NCI-H345 treated with DMSO at 0.1 percent for 48 hours (cell line): ENCODE measurements at regions not wholly inside any gene's neighbourhood (a gene's known extent, or its start where the extent isn't known, plus 50 kb on each side); places are given as distances from the start of the nearest gene placed in this dataset.

Experiments
- DNase-seq: peaks from one replicate; lab custom pipeline; 2025; ENCODE audit not compliant: unreplicated experiment; lab: John Stamatoyannopoulos, UW

DNA sequence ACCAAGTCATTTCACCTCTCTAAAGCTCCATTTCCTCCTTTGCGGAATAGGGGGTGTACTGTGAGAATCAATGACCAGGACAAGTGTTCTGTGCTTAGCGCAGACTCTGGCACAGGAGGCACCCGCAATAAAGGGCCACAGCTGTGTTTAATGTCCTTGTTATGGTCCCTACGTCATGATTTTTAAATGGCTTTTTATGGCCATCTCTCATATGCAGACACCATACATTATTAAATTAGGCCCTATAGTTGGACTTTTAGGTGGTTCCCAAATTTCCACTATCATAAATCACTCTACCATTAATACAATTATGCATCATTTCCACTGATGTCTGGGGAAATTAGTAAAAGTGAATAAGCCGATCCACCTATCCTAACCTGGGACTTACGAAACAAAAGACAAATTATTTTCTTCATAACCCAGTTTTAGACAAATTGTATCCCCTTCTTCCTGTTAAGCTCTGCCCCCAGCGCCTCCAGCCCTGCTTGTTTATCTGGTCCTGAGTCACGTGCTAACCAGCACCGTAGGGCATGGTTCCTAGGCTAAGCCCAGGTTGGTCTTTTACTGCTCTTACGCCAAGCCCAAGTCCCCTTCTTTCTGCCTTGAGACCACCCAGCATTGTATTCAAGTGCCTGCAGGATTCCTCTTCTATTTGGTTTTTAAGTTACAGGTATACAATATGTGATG is 278.3 kb downstream of the SHQ1 start:
- no peak for DNase-seq

DNA sequence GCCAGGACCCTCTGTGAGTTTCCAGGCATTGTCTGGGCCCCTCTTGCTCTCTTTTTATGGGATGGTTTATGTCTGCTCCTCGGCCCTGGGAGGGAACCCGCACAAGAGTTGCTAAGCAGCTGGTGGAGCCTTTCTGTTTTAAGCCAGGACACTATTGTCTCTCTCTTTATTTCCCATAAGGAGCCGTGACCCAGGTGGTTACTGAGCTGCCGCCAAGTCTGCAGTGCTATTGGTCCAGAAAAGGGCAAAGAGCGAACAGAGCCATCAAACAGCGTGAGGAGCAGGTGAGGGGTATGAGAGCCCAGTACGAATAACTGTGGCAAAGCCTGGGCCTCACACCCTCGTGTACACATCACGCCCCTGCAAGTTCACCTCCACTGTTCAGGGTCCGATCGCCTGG is 280.2 kb downstream of the SHQ1 start:
- DNase-seq: no peak

DNA sequence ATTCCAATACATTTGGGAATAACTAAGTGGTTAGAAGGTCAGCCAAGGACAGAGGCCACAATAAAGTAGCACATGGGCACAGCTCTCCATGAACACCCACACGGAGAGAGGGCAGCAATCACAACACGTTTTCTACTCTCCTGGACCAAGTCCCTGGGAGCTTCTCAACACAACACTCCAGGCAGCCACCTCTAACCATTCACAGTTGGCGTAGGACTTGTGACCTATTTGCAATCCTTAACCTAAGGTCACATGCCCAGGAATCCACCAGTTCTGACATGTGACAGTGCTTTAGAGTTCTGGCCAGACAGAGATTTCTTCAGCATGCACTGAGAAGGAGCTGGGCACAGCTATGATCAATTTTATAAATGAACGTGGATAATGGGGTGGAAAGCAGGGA is 280.8 kb downstream of the SHQ1 start:
- DNase-seq: no peak

DNA sequence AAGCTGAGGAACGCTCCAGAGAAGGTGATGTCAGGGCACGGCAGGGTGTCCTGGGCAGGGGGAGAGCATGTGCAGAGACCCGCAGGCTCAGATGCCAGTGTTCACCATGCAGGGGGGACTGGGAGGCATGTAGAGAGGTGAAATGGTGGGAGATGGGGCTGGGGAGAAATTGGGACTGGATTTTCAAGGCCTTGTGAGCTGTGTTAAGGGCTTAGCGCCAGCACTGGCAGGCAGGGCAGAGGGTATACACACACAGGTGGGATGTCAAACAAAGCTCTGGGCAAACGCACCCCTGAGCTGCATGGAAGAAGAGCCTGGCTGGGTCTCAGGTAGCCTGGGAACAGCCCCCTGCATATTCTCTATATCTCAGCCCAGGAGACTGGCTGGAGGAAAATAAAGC is 282.7 kb downstream of the SHQ1 start:
- no peak for DNase-seq

DNA sequence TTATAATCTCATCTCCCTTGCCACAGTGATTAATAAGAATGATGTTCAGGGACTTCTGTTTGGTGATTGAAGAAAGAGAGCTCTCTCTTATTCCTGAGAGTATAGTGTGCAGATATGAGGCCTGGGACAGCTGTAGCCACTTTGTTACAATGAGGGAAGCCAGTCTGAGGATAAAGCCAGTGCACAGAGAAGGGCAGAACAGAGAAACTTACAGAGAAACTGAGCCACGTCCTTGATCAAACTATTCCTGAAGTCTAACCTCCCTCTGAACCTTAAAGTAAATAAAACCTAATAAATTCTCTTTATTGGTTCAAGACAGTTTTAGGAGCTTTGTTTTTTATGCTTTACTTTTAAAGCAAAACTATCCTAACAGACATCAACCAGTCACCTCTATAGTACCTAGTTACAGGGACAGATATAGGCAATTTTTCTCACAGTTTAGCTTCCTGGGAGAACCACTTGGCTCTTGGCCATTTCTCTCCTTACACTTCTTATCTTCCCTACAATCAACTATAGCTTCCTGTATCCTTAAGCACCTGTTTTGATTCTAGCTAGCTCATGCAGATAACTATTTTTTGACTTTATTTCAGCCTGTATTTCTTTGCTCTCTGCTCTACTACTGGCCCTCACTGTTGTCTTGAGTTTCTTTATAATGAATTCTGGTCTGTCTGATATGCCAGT is 284.4 kb downstream of the SHQ1 start:
- DNase-seq: no peak

DNA sequence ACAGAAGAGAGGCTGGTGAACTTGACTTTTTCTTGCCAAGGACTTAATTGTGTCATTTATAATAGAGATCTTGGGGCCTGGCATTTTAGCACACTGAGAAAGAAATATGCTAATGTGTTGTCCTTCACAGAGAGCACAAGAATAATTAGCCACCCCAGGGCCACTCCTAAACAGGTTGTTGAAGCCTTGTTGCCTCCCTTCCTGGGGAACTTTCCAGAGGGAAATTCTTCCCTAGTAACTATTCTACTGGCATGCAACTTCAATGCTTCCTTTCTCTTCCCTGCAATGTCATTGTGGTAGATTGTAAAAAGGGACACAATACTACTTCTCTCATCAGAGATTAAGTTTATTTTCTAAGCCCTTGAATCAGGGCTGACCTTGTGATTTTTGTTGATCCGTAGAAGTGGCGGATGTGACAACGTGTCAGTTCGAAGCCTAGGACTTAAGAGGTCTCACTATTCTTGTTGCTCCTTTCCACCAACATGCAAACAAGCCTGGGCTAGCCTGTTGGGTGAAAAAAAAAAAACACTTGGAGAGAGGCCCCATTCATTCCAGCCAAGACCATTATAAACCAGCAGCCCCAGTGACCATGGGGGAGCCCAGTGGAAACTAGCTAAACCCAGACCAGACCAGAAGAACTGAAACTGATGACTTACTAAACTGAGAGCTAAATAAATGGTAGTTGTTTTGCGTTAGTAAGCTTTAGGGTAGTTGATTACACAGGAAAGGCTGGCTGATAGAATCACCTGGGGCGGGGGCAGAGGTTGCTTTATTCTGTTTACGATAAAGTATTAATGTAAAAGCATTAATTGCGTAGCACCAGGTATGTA is 287.2 kb downstream of the SHQ1 start:
- DNase-seq: no peak

DNA sequence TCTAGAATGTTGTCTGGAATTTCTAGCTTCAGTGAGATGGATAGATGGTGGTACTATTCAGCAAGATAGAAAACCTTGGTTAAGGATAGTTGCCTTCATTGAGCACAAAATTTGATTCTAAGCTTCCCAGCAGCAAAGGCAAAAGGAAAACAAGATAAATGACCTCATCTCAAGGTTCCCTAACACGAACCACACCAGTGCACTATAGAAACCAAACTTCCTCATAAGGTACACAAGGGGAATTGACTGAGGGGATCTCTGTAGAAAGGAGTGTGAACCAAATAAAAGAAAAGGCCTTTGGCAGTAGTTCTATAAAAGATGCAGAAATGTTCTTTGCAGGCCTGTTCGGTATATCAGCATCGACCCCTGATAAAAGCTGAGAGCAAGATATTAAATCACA is 288.9 kb downstream of the SHQ1 start:
- DNase-seq: no peak

DNA sequence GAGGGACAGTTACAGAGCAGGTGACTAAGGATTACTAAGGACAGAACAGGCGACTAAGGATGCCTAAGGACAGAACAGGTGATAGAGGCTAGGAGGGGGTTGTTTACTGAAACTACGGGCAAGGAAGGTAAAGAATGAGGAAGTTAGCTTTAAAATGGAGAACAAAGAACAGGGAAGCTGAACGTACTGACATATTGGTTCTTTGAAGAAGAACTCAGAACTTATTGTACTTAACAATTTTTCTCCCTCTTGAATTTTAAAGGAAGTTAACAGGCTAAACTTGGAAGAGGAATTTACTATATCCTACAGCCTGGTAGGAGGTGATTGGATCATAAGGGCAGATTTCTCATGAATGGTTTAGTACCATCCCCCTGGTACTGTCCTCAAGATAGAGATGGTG is 290.2 kb downstream of the SHQ1 start:
- DNase-seq: no peak

DNA sequence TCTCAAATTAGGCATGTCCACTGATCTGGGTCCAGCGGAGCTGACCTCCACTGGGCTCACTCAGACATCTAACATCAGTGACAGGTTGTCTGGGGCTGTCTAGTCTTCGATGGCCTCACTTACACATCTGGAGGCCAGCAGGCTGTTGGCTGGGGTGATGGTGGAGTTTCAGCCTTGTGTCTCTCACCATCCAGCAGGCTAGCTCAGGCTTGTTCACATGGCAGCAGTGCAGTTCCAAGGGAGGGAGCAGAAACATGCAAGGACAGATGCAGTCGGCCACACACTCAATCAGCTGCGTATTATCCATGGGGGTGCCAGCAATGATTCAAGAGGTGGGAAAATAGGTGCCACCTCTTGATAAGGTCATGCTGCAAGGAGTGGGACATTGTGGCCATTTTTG is 292.5 kb downstream of the SHQ1 start:
- DNase-seq: no peak

DNA sequence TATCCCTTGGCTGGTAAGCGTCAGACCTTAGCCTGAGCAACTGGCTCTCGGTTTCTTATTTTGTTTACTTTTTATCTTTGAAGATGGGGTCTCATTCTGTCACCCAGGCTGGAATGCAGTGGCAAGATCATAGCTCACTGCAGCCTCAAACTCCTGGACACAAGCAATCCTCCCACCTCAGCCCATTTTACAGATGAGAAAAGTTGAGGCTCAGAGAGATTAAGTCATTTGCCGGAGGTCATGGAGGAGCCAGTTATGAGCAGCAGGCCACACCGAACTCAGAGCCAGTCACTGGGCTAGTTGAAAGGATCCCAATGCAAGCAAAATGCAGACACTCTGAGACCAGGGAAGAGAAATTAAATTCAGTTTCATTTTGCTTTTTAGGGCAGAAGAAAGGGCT is 293.6 kb downstream of the SHQ1 start:
- DNase-seq: no peak

DNA sequence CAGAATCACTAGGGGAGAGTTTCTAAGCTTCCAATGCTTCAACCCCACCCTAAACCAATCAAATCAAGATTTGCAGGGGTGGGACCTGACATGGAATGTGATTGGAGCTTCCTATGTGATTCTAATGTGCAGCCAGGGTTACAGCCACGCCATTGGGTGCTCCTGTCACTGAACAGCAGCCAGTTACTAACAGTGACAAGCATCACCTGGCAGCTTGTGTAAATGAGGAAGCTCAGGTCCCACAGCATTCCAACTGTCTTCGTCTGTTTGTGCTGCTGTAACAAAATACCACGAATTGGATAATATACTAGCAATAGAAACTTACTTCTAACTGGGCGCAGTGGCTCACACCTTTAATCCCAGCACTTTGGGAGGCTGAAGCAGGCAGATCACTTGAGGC is 294.9 kb downstream of the SHQ1 start:
- DNase-seq: no peak

DNA sequence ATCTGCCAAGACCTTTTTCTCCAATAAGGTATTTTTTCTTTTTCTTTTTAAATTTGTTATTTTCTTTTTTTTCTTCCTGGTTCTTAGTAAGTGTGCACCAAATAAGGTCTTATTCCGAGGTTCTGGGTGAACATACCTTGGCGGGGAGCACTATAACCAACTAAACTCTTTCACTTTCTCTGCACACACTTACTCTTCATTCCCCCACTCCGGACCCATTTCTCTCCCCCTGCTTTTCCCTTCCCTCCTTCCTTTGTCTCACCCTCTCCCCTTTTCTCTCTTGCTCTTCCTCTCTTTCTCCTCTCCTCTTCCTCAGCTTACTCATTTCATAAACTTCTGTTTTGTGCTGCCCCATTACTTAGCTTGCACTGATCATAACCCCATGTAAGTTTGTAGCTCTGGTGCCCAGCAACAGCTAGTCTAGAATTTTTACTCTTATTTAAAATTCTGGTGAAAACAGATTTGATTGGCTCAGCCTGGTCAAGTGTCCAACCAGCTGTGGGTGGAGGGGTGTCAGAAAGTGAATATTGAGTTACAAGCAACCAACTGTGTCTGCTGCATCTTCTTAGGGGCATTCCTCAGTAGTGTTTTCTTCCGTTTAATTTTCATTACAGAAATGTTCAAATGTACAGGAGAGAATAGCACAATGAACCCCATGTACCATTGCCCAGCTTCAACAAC is 297.5 kb downstream of the SHQ1 start:
- no peak for DNase-seq

DNA sequence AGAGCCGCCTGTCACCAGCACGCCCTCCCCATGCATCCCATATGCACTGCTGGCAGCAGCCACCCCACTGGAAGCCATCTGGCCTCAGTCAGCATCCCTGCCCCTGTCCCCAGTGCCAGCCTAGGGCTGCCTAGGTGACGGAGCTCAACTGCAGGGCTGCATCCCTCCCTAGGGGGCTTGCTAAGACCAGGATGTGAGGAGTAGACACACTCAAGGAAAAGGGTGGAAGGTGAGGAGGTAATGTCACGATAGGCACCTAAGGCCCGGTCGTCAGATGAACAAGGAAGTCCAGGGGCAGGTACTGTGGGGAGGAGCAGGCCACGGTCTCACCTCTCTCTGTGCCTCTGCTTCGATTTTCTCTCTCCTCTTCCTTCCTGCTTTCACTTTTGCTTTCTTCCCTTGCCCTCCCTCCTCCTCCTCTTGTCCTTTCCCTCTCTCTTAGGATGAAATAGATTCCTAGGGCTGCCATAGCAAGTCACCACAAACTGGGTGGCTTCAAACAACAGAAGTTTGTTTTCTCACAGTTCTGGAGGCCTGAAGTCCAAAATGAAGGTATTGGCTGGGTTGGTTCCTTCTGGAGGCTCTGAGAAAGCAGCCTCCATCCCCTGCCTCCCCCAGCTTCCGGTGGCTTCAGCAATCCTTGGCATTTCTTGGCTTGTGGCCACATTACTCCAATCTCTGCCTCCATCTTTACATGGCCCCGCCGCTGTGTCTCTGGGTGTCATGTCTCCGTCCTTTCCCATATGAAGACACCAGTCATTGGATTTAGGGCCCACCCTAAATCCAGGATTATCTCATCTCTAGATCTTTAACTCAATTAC is 298.3 kb downstream of the SHQ1 start:
- no peak for DNase-seq

DNA sequence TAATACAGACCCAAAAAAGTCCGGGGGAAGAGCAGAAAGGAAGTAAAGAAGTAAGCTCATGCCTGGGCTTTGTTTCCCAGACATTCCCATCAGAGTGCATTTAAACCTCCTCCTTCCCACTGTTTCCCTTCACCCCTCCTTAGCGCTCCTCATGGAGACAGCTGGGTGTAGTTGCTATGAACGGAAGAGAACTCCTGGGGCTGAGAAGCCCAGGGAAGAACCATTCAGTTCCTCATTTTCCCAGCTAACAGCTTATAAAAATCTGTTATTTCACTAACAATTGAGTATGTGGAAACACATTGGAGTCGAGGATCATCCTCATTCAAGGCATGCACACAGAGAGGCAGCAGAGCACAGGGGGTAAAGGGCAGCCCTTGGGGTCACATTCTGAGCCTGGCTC is 299.3 kb downstream of the SHQ1 start:
- DNase-seq: no peak

DNA sequence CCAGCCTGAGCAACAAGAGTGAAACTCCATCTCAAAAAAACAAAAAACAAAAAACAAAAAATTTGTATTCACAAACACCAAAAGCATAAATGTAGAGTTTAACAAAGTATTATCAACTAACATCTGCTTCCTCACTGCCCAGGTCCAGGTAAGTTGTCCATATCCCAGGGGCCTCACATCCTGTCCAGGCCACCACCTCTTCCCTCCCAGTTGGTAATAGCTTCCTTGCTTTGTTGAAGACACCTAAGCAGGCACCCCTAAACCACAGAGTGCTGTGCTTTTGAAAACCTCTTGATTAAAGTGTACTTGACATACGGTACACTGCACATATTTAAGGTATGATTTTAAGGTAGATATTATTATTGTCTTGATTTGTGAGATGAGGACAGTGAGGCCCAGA is 299.8 kb downstream of the SHQ1 start:
- DNase-seq: no peak

DNA sequence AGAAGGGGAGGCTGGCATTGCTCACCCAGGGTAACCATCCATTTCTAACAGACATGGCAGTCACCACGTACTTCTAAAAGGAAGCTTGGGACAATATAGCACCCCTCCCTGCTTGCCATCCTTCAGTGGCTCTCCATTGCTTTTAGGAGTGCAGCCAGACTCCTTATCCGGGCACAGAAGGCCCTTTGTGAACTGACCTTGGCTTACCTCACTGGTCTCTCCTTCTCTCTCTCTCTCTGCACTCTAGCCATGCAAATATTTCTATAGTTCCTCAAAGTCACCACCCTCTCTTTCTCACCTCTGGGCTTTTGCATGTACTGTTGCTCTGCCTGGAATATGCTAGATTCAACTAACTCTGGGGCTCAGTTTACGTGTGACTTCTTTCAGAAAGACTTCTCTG is 301.1 kb downstream of the SHQ1 start:
- DNase-seq: no peak

DNA sequence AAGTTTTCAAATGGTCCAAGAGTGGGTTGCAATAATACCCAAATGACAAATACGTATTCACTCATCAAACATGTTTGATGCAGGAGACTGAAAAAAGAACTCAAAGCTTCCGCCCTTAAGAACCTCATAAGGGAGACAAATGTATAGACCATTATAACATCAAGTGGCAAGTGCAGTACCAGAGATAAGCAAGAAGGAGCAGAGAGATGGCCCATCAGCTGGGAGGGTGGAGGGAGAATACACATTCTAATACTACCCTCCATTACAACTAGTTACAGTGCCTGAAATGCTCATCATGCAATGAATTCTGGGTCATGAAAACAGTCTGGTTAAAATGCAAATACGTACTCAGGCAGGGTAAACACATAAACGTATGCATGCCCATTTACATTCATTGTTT is 304.0 kb downstream of the SHQ1 start:
- DNase-seq: no peak

DNA sequence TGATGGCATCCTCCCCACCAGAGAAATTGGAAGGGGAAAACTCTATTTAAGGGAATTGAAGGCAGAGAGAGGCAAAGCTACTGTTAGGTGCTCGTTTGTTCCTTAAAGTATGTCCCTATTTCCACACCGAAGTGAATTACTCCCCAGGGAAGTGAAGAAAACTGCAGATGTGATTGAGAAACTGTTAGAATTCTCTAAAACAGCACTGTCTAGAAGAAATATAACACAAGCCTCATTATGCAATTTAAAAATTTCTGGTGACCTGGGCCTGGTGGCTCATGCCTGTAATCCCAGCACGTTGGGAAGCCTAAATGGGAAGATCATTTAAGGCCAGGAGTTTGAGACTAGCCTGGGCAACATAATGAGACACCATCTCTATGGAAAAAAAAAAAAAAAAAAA is 305.0 kb downstream of the SHQ1 start:
- DNase-seq: no peak

DNA sequence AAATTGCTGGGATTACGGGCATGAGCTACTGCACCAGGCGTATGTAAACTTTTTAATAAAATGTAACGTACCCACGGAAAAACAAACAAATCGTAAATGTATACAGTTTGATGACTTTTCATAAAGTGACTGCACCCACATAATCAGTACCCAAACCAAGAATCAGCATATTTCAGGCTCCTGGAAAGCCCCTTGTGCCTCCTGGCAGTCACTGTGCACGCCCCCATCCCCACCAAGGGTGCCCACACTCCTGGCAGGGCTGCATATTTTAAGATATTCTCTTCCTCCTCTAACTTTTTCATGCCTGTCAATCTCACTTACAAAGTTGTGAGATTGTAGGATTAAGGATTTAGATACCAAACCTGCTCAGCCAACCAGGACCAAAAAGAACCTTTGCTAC is 305.5 kb downstream of the SHQ1 start:
- DNase-seq: no peak

DNA sequence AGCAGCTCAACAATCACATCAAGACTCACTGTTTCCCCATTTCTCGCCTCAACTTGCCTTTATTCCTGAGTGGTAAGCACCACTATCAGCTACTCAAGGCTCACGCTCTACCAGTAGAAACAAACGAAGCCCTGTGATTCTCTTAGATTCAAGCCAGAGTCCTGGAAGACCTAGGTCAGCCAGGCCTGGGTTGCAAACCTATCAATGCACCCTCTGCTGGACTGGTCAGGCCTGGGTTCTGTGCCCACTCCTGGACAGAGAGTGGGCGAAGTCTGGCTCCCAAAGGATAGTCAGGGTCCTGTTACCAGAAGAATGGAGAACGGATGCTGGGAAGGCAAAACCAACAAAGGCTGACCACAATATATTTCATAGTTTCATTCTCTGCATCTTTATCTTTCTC is 308.4 kb downstream of the SHQ1 start:
- DNase-seq: no peak
